IMR-90 (cell line): ENCODE measurements at regions not wholly inside any gene's neighbourhood (a gene's known extent, or its start where the extent isn't known, plus 50 kb on each side); places are given as distances from the start of the nearest gene placed in this dataset.

Experiments used
- CTCF ChIP-seq: conservative IDR thresholded peaks from 2 replicates; pipeline ENCODE4 v1.5.1; 2012; ENCODE audit warnings: mild to moderate bottlenecking, low read depth, low read length, improper control_type of control experiment
- MXI1 ChIP-seq: IDR thresholded peaks from 2 replicates; pipeline ENCODE4 v1.6.1; 2012; ENCODE audit warnings: low read depth, mild to moderate bottlenecking, low read length, moderate library complexity, borderline replicate concordance
- POLR2A ChIP-seq: IDR thresholded peaks from 2 replicates; pipeline ENCODE4 v1.6.1; 2012; ENCODE audit warnings: mild to moderate bottlenecking, low read depth, low read length
- RAD21 ChIP-seq: IDR thresholded peaks from 2 replicates; pipeline ENCODE4 v1.6.1; 2012; ENCODE audit warnings: low read length, improper control_type of control experiment

DNA sequence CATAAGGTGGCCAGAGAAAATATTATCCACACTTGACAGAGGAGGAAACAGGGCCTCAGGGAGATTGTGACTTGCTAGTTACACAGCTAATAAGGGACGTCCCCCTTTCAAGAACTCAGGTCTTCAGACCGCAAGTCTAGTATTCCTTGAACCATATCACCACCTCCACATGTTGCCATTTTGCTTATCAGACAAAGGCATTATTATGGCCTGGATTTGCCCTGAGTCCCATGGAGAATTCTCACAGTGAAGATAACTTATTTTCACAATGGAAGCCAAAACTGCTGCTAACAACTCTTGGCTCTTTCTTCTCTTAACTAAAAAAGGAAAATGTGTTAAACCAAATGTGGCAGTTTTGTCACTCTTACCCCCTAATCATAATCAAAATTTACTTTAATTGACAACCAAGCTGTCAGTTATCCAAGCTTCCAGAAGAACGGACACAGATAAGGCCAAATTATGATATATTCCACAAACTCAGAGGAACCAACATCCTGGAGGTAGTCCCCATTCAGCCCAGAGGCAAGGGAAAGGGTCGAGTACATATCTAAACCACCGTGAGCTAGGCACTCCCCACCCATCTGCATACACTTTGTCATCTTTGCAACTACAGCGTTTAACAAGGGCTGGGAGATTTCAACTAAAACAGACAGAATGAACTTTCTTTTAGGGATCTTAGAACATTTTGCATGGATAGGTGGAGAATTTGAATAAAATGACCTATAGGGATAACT, 63.6 kb upstream of the THBS1 start:
- TF ChIP-seq CTCF, result no peak
- no peak for TF ChIP-seq POLR2A
- no peak for TF ChIP-seq RAD21
- TF ChIP-seq MXI1, result no peak
